SK-N-SH (cell line): ENCODE measurements at regions not wholly inside any gene's neighbourhood (a gene's known extent, or its start where the extent isn't known, plus 50 kb on each side); places are given as distances from the start of the nearest gene placed in this dataset.

Source experiments
- CTCF ChIA-PET: fragments of 300-600, 350-600 bp; formaldehyde crosslinking; extraction: SDS; loops from one replicate; lab custom pipeline; 2021; lab: Yijun Ruan, JAX
- POLR2A ChIA-PET: fragments of 350-600 bp; sonication (Branson Sonifier 250); formaldehyde crosslinking; extraction: SDS; loops from one replicate; lab custom pipeline; 2020; ENCODE audit warnings: antibody characterized with exemption, inconsistent platforms; lab: Yijun Ruan, JAX
- DNase-seq: peaks from one replicate; pipeline ENCODE4 v3.0.0; 2012
- H2AFZ ChIP-seq: fragments of 200-600 bp; sonication (generic); 2 replicates; pipeline ENCODE4 v1.8.1; 2016; ENCODE audit warnings: antibody characterized with exemption, mild to moderate bottlenecking, low read depth
- H3F3A ChIP-seq: fragments of 200-600 bp; sonication (generic); replicated peaks from 2 replicates; pipeline ENCODE3; 2016; ENCODE audit warnings: antibody characterized with exemption, mild to moderate bottlenecking; ENCODE audit not compliant: insufficient read depth
- H3K27ac ChIP-seq, 2 experiments: fragments of 200-500 bp in 1 of 2; fragments of 200-600 bp in 1 of 2; sonication (Bioruptor generic) in 1 of 2; sonication (generic), shearing (Covaris generic) in 1 of 2; 2 replicates each; pipeline versions ENCODE4 v1.5.1 to v1.6.1; 2014 to 2016; ENCODE audit warnings: low read depth in 2 of 2, inconsistent platforms in 1 of 2, low read length in 1 of 2, mild to moderate bottlenecking in 1 of 2, mixed read lengths in 1 of 2
- H3K27me3 ChIP-seq: fragments of 200-600 bp; sonication (generic), shearing (Covaris generic); 2 replicates; pipeline ENCODE4 v1.6.1; 2016; ENCODE audit warnings: mixed run types; ENCODE audit not compliant: insufficient read depth
- H3K36me3 ChIP-seq, 2 experiments: fragments of 200-500 bp in 1 of 2; fragments of 200-600 bp in 1 of 2; sonication (Bioruptor generic) in 1 of 2; sonication (generic) in 1 of 2; replicated peaks in 1 of 2; 2 replicates each; pipeline versions ENCODE3 to v1.5.1; 2014 to 2016; ENCODE audit warnings: low read length in 1 of 2, mild to moderate bottlenecking in 1 of 2; ENCODE audit not compliant: insufficient read depth in 2 of 2, control insufficient read depth in 1 of 2
- H3K4me1 ChIP-seq, 2 experiments: fragments of 200-500 bp in 1 of 2; fragments of 200-600 bp in 1 of 2; sonication (Bioruptor generic) in 1 of 2; sonication (generic), shearing (Covaris generic) in 1 of 2; 2 replicates each; pipeline versions ENCODE4 v1.5.1 to v1.6.1; 2014 to 2016; ENCODE audit warnings: low read depth in 1 of 2, low read length in 1 of 2, mixed run types in 1 of 2; ENCODE audit not compliant: insufficient read depth in 2 of 2, control insufficient read depth in 1 of 2
- H3K4me2 ChIP-seq: fragments of 200-600 bp; sonication (generic), shearing (Covaris generic); 2 replicates; pipeline ENCODE4 v1.6.1; 2017; ENCODE audit warnings: mixed run types
- H3K4me3 ChIP-seq, 2 experiments: fragments of 200-500 bp in 1 of 2; fragments of 200-600 bp in 1 of 2; sonication (Bioruptor generic) in 1 of 2; sonication (generic), shearing (Covaris generic) in 1 of 2; 2 replicates each; pipeline versions ENCODE4 v1.5.1 to v1.8.1; 2014 to 2016; ENCODE audit warnings: low read depth in 2 of 2, inconsistent platforms in 1 of 2, low read length in 1 of 2, mild to moderate bottlenecking in 1 of 2, mixed read lengths in 1 of 2, moderate library complexity in 1 of 2
- H3K79me2 ChIP-seq: fragments of 200-600 bp; sonication (generic); 2 replicates; pipeline ENCODE4 v1.8.1; 2017; ENCODE audit warnings: mild to moderate bottlenecking; ENCODE audit not compliant: insufficient read depth
- H3K9ac ChIP-seq: fragments of 200-600 bp; sonication (generic); 2 replicates; pipeline ENCODE4 v1.6.1; 2017; ENCODE audit warnings: mixed run types
- H3K9me2 ChIP-seq: fragments of 200-600 bp; sonication (generic); 2 replicates; pipeline ENCODE4 v1.6.1; 2017; ENCODE audit warnings: mixed run types
- H3K9me3 ChIP-seq: fragments of 200-600 bp; sonication (generic); 2 replicates; pipeline ENCODE4 v1.6.1; 2017; ENCODE audit warnings: mixed run types, mild to moderate bottlenecking, moderate library complexity
- H4K20me1 ChIP-seq: fragments of 200-600 bp; sonication (generic); 2 replicates; pipeline ENCODE4 v1.6.1; 2017; ENCODE audit warnings: mild to moderate bottlenecking, mixed run types; ENCODE audit not compliant: insufficient read depth
- CHD2 ChIP-seq: fragments of 150-350 bp; IDR thresholded peaks from 2 replicates; pipeline ENCODE4 v1.6.1; 2018; ENCODE audit warnings: low read length; ENCODE audit not compliant: partially characterized antibody
- ELF1 ChIP-seq: IDR thresholded peaks from 2 replicates; pipeline ENCODE4 v1.4.0; 2012
- EP300 ChIP-seq, 2 experiments: IDR thresholded peaks; 2 replicates each; pipeline versions ENCODE4 v1.4.0 to v1.6.1; 2012; ENCODE audit warnings: borderline replicate concordance in 1 of 2, low read depth in 1 of 2, low read length in 1 of 2
- EZH2phosphoT487 ChIP-seq: fragments of 200-600 bp; sonication (generic); IDR thresholded peaks from 2 replicates; pipeline ENCODE4 v1.6.1; 2017; ENCODE audit warnings: low read depth, mixed run types, mild to moderate bottlenecking, antibody characterized with exemption, moderate library complexity, borderline replicate concordance
- FOXM1 ChIP-seq: IDR thresholded peaks from 2 replicates; pipeline ENCODE4 v1.4.0; 2012; ENCODE audit warnings: low read depth, mild to moderate bottlenecking
- NRF1 ChIP-seq: IDR thresholded peaks from 2 replicates; pipeline ENCODE4 v1.6.1; 2012; ENCODE audit warnings: low read depth, mild to moderate bottlenecking, low read length
- RXRA ChIP-seq: IDR thresholded peaks from 2 replicates; pipeline ENCODE4 v1.4.0; 2012; ENCODE audit warnings: low read depth, mild to moderate bottlenecking, borderline replicate concordance
- USF1 ChIP-seq: IDR thresholded peaks from 2 replicates; pipeline ENCODE4 v1.4.0; 2012; ENCODE audit warnings: low read depth, borderline replicate concordance
- WGBS: methylation state at CpG from one replicate; pipeline ENCODE4 v1.1.6; 2017; ENCODE audit warnings: low lambda C conversion rate; 5-methylcytosine and 5-hydroxymethylcytosine counted together
- TF ChIP-seq, protein P1 (sequence below): IDR thresholded peaks from 2 replicates; pipeline ENCODE4; 2012

DNA sequence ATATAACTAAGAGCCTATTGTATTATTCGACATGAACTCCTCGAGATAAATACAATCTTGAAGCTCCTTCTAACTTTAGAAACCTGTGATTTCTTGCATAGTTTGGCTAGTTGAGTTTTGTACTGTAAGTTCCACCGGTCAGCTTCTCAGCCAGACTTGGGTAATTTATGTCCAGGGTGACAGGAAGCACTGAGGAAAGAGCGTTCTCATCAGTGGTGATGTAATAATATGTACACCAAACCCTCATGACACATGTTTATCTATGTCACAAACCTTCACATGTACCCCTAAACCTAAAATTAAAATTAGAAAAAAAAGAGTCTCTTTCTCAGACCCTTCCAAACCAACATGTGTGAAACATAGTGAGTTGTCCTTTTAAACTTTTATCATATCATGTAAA is 205.7 kb downstream of the KCNRG start:
- POLR2A ChIA-PET, result no interaction called here
- Histone ChIP-seq H3K36me3 (no peaks in the 10 kb centered on the region), H3K27me3 (no peaks in the 10 kb centered on the region), H2AFZ (no peak overlapping the region), H3K4me3 (no peak overlapping the region)
- no peak for DNase-seq
- TF ChIP-seq RXRA, result no peak
- TF ChIP-seq, protein P1, sequence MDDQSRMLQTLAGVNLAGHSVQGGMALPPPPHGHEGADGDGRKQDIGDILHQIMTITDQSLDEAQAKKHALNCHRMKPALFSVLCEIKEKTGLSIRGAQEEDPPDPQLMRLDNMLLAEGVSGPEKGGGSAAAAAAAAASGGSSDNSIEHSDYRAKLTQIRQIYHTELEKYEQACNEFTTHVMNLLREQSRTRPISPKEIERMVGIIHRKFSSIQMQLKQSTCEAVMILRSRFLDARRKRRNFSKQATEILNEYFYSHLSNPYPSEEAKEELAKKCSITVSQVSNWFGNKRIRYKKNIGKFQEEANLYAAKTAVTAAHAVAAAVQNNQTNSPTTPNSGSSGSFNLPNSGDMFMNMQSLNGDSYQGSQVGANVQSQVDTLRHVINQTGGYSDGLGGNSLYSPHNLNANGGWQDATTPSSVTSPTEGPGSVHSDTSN, result no peak
- TF ChIP-seq USF1, result no peak
- TF ChIP-seq EZH2phosphoT487, result no peak
- TF ChIP-seq ELF1, result no peak
- TF ChIP-seq EP300 (IDR thresholded peaks at IDR 0.05; ENCODE audit: borderline replicate concordance in 1 of 2, low read depth in 1 of 2, low read length in 1 of 2), result no peak
- TF ChIP-seq, all 33 proteins: peak for 0
- Histone ChIP-seq H3K79me2 (no peaks in the 10 kb centered on the region), H3K4me2 (no peak overlapping the region), H3K4me1 (peaks cover 0 to 5% of the 10 kb centered on the region in 2 experiments; a peak in 2 of 4 replicates), H4K20me1 (no peaks in the 10 kb centered on the region), H3K9me3 (no peaks in the 10 kb centered on the region), H3F3A (no peaks in the 10 kb centered on the region), H3K9me2 (no peaks in the 10 kb centered on the region), H3K27ac (no peak overlapping the region), H3K9ac (no peak overlapping the region)
- WGBS, result 70% methylated on average over 4 of the region's 4 CpGs
- CTCF ChIA-PET, result no interaction called here

DNA sequence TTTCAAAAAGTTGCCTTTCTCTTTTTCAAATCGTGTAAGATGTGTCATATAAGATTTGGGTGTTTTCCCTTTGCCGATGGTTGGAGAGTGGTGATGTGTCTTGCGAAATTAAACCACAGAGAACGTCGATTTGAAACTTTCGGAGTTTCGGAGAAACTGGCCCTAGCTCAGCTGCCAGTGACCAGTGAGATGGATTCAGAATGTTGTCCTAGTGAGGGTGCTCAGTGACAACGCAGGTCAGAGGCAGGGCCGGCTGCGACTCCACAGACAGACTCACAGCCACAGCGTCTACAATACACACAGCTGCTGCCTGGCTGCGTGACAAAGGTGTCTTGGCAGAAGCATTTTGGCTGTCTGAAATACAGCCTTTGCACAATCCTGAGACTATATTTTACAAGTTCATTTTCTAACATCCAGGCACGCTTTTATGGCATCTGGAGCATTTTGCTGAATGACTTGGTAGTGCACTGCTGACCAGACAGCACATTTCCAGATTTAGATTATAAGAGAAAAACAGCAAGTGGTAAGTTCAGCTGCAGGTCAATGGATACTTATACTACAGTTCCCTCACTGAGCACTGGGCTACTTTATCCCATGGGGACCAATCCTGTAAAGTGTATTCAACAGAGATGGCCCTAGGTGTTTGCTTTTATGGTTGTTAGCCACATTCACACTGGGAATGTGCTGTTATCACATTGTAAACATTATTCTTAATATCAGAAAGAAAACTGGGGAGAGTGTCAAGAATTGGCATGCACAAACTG is 207.5 kb downstream of the KCNRG start:
- H3K4me2 ChIP-seq, result no peak overlapping the region
- H3K9ac ChIP-seq, result no peak overlapping the region
- CTCF ChIA-PET, result interaction anchor here (0.9 kb wide), 1 partner anchor 208 kb away, joined by 3 read pairs; the partner anchor contains the start of gene KCNRG

GRCh38 chr13:50224534-50224933 is 209.3 kb downstream of the KCNRG start:
- no peaks in the 10 kb centered on the region for H3K79me2 ChIP-seq
- H3K27me3 ChIP-seq, result no peaks in the 10 kb centered on the region
- DNase-seq, result no peak

More for the DNA sequence above, 207.5 kb downstream of the KCNRG start:
- Histone ChIP-seq H3K4me1 (peaks cover 0 to 5% of the 10 kb centered on the region in 2 experiments; a peak in 2 of 4 replicates), H3F3A (no peaks in the 10 kb centered on the region), H4K20me1 (no peaks in the 10 kb centered on the region), H3K79me2 (no peaks in the 10 kb centered on the region), H3K36me3 (no peaks in the 10 kb centered on the region), H2AFZ (no peak overlapping the region), H3K4me3 (no peak overlapping the region), H3K27ac (peak overlapping the region in 1 of 2 experiments; percentile 60; a peak in 1 of 4 replicates), H3K9me2 (no peaks in the 10 kb centered on the region), H3K9me3 (no peaks in the 10 kb centered on the region), H3K27me3 (no peaks in the 10 kb centered on the region)
- POLR2A ChIA-PET, result interaction anchor here (0.5 to 0.6 kb wide), 2 partner anchors 98 to 115 kb away, joined by 4 to 5 read pairs; no protein-coding TSS in a partner anchor
- 76% methylated on average over 9 of the region's 13 CpGs for WGBS
- TF ChIP-seq CHD2 (no peak), FOXM1 (no peak)
- no peak for DNase-seq

More at GRCh38 chr13:50224534-50224933, 209.3 kb downstream of the KCNRG start:
- H3K4me3 ChIP-seq, result no peak overlapping the region
- CTCF ChIA-PET, result interaction anchor here (0.6 kb wide), 1 partner anchor 153 kb away, joined by 3 read pairs; no protein-coding TSS in a partner anchor
- no peak overlapping the region for H2AFZ ChIP-seq
- no peak for TF ChIP-seq NRF1
- no peak overlapping the region for H3K4me2 ChIP-seq
- H3F3A ChIP-seq, result no peaks in the 10 kb centered on the region
- 79% methylated on average over 4 of the region's 4 CpGs for WGBS
- no peak overlapping the region for H3K27ac ChIP-seq
- no peaks in the 10 kb centered on the region for H3K9me2 ChIP-seq
- H4K20me1 ChIP-seq, result no peaks in the 10 kb centered on the region
- POLR2A ChIA-PET, result no interaction called here
- H3K36me3 ChIP-seq, result no peaks in the 10 kb centered on the region
- H3K9ac ChIP-seq, result no peak overlapping the region
- H3K4me1 ChIP-seq, result peaks cover 0 to 5% of the 10 kb centered on the region in 2 experiments; a peak in 2 of 4 replicates
- no peaks in the 10 kb centered on the region for H3K9me3 ChIP-seq
